Esophagus muscularis mucosa (tissue), 4 donors: ENCODE measurements at regions not wholly inside any gene's neighbourhood (a gene's known extent, or its start where the extent isn't known, plus 50 kb on each side); places are given as distances from the start of the nearest gene placed in this dataset.

Experiments
- EP300 ChIP-seq: sonication (generic); formaldehyde crosslinking; IDR thresholded peaks from one replicate; pipeline ENCODE4 v1.6.1; 2017; ENCODE audit warnings: antibody characterized with exemption
- POLR2A ChIP-seq: fragments of 450-650 bp; IDR thresholded peaks from one replicate; pipeline ENCODE4 v1.6.1; 2017; ENCODE audit warnings: antibody characterized with exemption, moderate library complexity, mild to moderate bottlenecking, low read depth
- TF ChIP-seq, protein P1 (sequence below), 3 experiments: fragments of 200-600 bp in 2 of 3; fragments of 450-650 bp in 1 of 3; sonication (generic) in 2 of 3; IDR thresholded peaks; one replicate each; pipeline ENCODE4 v1.5.1; 2017 to 2019; ENCODE audit warnings: antibody characterized with exemption in 3 of 3, mild to moderate bottlenecking in 2 of 3, moderate library complexity in 1 of 3

DNA sequence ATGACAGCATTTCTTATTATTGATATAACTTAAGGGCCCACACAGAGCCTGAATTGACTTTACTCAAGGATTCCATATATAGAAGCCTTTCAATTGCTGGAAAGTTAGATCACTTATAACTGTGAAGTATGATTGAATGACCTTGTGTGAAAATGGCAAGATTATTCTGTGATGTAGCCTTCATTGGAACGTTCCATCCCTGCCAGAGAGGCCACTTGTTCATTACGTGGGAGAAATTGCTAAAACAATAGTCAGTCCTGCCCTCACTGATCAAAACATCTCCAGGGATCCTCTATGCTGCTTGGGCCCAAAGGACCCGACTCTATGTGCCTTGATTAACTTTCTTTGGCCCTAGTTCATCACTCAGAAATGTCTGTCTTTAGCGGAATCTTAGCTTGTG lies 159.5 kb upstream of the BLID start:
- TF ChIP-seq, protein P1, sequence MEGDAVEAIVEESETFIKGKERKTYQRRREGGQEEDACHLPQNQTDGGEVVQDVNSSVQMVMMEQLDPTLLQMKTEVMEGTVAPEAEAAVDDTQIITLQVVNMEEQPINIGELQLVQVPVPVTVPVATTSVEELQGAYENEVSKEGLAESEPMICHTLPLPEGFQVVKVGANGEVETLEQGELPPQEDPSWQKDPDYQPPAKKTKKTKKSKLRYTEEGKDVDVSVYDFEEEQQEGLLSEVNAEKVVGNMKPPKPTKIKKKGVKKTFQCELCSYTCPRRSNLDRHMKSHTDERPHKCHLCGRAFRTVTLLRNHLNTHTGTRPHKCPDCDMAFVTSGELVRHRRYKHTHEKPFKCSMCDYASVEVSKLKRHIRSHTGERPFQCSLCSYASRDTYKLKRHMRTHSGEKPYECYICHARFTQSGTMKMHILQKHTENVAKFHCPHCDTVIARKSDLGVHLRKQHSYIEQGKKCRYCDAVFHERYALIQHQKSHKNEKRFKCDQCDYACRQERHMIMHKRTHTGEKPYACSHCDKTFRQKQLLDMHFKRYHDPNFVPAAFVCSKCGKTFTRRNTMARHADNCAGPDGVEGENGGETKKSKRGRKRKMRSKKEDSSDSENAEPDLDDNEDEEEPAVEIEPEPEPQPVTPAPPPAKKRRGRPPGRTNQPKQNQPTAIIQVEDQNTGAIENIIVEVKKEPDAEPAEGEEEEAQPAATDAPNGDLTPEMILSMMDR (IDR thresholded peaks at IDR 0.05), result no peak
- TF ChIP-seq EP300, result no peak
- no peak for TF ChIP-seq POLR2A
